Renal pelvis (tissue), 1 donor: ENCODE measurements at regions not wholly inside any gene's neighbourhood (a gene's known extent, or its start where the extent isn't known, plus 50 kb on each side); places are given as distances from the start of the nearest gene placed in this dataset.
"Not testable (repeated sequence)": the region's sequence is repeated elsewhere in the genome, so short reads cannot be mapped to it uniquely, and the experiment has no call there.

Experiments
- DNase-seq: peaks from one replicate; pipeline ENCODE4 v3.0.0-alpha.2; 2013

- DNase-seq = no peak
Observed at GRCh38 chr2:107558295-107558694, 268.4 kb upstream of the RGPD4 start.

GRCh38 chr2:107569496-107569895 is 257.2 kb upstream of the RGPD4 start:
- DNase-seq = no peak

GRCh38 chr2:107570876-107571275 is 255.8 kb upstream of the RGPD4 start:
- DNase-seq = no peak

GRCh38 chr2:107572890-107573289 is 253.8 kb upstream of the RGPD4 start:
- not testable (repeated sequence) for DNase-seq

- DNase-seq = no peak
Observed at GRCh38 chr2:107576991-107577390, 249.7 kb upstream of the RGPD4 start.

- no peak for DNase-seq
Observed at GRCh38 chr2:107582487-107582886, 244.2 kb upstream of the RGPD4 start.

- DNase-seq = no peak
Observed at GRCh38 chr2:107584577-107584976, 242.1 kb upstream of the RGPD4 start.

GRCh38 chr2:107585851-107586250 is 240.8 kb upstream of the RGPD4 start:
- DNase-seq = no peak

GRCh38 chr2:107588181-107588580 is 238.5 kb upstream of the RGPD4 start:
- no peak for DNase-seq

GRCh38 chr2:107589079-107589491 is 237.6 kb upstream of the RGPD4 start:
- DNase-seq = no peak

GRCh38 chr2:107591561-107592279 is 235.0 kb upstream of the RGPD4 start:
- no peak for DNase-seq

- no peak for DNase-seq
Observed at GRCh38 chr2:107592280-107592624, 234.4 kb upstream of the RGPD4 start.

GRCh38 chr2:107595285-107595684 is 231.4 kb upstream of the RGPD4 start:
- no peak for DNase-seq

- no peak for DNase-seq
Observed at GRCh38 chr2:107595749-107596148, 230.9 kb upstream of the RGPD4 start.

GRCh38 chr2:107597507-107597906 is 229.2 kb upstream of the RGPD4 start:
- DNase-seq = no peak

GRCh38 chr2:107602801-107603200 is 223.9 kb upstream of the RGPD4 start:
- DNase-seq = no peak

GRCh38 chr2:107607054-107607453 is 219.6 kb upstream of the RGPD4 start:
- no peak for DNase-seq

GRCh38 chr2:107607473-107607872 is 219.2 kb upstream of the RGPD4 start:
- DNase-seq = no peak

GRCh38 chr2:107615039-107615438 is 211.7 kb upstream of the RGPD4 start:
- DNase-seq = no peak

GRCh38 chr2:107618769-107619168 is 207.9 kb upstream of the RGPD4 start:
- DNase-seq = no peak

GRCh38 chr2:107621186-107622165 is 205.2 kb upstream of the RGPD4 start:
- DNase-seq = no peak

GRCh38 chr2:107622741-107623310 is 203.9 kb upstream of the RGPD4 start:
- no peak for DNase-seq

GRCh38 chr2:107625982-107626381 is 200.7 kb upstream of the RGPD4 start:
- no peak for DNase-seq
